Dermis microvascular lymphatic vessel endothelial cell (primary cell): ENCODE measurements at regions not wholly inside any gene's neighbourhood (a gene's known extent, or its start where the extent isn't known, plus 50 kb on each side); places are given as distances from the start of the nearest gene placed in this dataset.

Experiments used
- DNase-seq, 2 donors: peaks; one replicate each; pipeline versions ENCODE4 v3.0.0 to v3.0.0-alpha.2; 2010; ENCODE audit warnings: low read depth in 2 of 2

- peak; percentile 69 to 84 for DNase-seq
Measured at GRCh38 chr18:24530630-24531111, 70.2 kb downstream of the HRH4 start.

DNA sequence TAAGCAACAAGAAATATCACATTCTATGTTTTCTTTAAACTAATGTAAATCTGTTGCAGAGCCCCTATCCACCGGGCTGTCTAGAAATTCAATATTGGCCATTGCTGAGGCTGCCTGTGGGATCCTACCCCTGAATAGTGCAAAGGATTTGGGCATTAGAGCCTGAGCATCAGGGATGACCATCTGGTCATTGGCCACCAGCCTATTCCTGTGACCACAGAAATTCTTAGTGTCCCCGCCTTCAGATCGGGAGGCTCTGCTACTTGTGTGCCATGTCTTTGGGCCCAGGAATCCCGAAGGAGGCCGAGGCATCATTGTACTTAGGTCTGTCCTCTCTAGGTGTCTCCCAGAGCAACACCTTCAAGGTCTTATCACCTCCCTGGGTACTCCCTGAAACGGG, 73.8 kb downstream of the HRH4 start:
- no peak for DNase-seq

GRCh38 chr18:24534737-24535136, 74.3 kb downstream of the HRH4 start:
- DNase-seq: no peak

GRCh38 chr18:24535527-24536295, 75.3 kb downstream of the HRH4 start:
- no peak for DNase-seq

DNA sequence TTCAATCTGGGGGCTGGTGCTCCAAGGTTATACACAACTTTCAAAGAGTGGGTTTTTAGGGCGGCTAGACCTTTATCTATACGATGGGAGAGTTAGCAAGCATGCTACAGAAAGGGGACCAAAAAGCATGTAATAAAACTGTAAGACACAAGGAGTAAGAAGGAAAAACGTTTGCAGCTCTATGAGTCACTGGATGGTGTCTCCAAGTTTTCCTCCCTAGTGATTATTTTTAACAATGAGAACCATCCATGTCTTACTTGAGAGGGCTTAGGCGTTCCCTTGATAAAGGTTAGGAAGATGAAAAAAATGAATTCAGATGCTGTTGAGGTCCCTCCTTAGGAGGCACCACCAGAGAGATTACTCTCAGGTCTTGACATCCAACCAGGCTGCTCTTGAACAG, 75.9 kb downstream of the HRH4 start:
- no peak for DNase-seq

DNA sequence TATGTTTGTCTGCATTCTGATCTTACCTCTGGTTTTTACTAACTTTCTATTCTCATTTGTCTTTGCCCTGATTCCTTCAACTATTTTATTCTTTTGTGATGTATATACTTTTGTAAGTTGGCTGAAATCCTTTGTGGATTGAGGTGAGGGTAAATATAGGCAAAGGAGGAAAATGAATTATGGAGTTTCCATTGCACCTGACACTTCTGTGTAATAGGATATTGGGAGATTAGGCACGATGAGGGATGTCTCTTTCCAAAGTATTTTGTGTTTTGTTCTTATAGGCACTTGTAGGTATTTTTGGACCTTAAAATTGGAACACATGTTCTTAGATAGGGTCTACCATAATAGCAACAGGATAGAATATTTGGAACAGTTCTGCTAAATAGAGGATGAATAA, 76.4 kb downstream of the HRH4 start:
- DNase-seq: no peak

GRCh38 chr18:24538414-24539264, 78.2 kb downstream of the HRH4 start:
- DNase-seq: no peak

GRCh38 chr18:24539866-24540617, 79.6 kb downstream of the HRH4 start:
- DNase-seq: no peak

DNA sequence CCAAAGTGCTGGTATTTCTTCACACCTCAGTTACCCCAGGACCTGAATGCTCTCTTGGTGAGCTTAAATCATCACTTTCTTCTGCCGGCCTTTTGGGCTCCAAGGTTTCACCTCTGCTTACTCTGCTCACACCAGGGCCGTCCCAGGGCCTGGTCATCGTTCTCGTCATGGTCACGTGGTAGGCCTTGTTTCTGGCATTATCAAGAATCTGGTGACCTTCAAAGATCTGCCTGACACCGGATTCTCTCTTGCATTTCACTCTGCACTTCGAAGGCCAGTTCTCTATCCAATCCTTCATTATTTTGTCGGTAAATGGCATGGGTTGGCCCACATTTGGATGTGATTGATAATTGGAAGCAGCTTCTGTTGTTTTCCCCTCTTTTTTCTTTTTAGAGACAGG, 80.5 kb downstream of the HRH4 start:
- no peak for DNase-seq

GRCh38 chr18:24543086-24543794, 82.8 kb downstream of the HRH4 start:
- DNase-seq: no peak

- DNase-seq: peak; percentile 27 to 47
Measured at GRCh38 chr18:24543795-24544498, 83.5 kb downstream of the HRH4 start.

DNA sequence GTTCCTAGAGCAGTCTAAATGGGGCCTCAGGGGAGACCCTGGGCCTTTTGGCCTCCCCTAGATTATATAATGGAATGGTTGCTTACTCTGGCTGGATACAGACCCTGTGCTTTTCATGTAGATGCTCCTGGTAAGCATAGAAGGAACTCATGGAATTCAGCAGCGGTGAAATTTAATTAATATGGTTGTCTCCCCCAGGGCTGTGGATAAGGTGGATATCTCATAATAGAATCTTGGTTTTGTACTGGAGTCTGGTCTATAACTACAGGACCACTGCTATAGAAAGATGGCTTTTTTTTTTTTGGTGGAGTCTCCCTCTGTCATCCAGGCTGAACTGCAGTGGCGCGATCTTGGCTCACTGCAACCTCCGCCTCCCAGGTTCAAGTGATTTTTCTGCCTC, 84.5 kb downstream of the HRH4 start:
- no peak for DNase-seq

GRCh38 chr18:24545651-24546050, 85.2 kb downstream of the HRH4 start:
- no peak for DNase-seq

DNA sequence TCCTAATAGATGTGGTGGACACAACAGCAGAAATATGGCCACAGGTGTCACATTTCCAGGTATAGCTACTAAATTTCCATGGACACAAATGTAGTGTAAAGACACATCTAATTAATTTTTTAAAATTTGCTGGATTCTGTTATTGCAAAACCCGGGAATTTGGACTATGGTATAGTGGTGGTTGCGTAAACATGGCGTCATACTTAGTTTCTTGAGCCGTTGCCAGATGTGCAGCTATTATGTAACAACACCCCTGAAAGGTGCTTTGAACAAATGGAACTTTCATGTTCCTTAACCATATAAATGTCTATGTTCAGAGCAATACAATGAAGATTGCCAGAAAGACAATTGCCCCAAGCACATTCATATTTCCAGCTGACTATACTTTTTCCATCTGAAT, 85.9 kb downstream of the HRH4 start:
- DNase-seq: no peak

- DNase-seq: no peak
Measured at GRCh38 chr18:24548583-24548982, 88.1 kb downstream of the HRH4 start.

DNA sequence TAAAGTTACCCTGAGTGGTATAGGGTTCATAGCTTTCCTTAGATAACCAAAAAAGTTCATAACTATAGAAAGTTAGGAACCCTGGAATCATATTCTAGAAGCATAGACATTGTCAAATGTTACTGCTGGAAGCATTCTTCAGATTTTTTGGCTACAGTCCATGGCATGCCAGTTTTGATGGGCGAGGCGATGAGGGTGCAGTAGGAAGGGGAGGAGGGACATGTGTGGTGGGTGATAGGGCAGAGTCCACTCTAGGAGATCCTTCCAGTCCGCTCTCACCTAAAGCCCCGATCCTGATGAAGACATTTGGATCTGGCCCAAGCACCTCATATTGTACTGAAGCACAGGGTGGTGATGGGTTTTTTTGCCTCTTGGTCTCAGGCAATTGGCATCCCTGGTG, 91.8 kb downstream of the HRH4 start:
- DNase-seq: no peak

DNA sequence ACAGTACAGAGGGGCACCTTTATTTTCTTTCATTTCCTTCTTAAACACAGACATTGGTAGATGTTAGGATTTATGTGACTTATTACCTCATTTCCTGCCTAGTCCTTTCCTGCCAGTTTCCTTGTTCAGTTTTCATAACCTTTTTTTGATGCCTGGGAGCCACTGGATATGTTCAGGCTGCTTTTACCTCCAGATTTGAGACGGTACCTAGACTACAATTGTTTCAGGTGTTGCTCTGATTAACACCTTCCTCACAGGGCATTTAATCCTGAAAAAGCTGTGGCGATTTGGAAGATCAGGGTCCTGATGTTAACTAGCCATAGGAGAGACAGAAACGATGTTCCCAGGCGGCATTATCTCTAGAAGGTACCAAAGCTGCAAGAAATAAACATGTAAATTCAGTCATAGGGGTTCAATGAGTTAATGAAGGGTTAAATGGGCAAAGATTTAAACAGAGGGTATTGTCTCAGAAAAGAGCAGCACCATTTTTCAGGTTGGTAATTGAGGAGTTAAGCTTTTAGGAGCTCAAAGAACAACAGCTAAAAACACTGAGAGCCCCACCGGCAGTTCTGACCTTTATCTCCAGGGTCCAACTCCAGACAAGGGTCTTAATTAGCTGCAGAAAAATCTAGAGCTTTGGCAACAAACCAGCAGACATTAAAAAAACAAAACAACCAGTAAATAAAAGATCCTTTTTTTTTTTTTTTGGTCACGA, 93.3 kb downstream of the HRH4 start:
- DNase-seq: peak in 1 of 2 donors; percentile 35

GRCh38 chr18:24558403-24558802, 98.0 kb downstream of the HRH4 start:
- no peak for DNase-seq

DNA sequence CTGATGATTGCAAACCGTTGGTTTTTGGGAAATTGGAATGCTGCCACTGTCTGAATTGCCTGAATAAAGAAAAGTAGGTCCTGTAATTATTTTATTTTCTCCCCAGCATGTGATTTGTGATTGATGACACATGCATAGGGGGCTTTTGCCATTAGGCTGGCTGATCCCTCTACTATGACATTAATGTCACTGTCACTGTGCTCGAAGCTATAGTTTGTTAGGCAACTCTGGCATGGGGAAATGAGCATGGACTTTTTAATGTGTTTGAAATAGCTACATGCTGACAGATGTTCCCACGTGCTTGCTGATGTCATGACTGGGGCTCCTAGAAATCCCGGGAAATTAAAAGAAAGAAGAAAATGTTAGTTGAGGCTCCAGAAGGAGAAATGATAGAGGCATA, 99.1 kb downstream of the HRH4 start:
- no peak for DNase-seq

GRCh38 chr18:24560511-24560981, 100.1 kb downstream of the HRH4 start:
- DNase-seq: no peak
